ENCODE measurements at regions not wholly inside any gene's neighbourhood (a gene's known extent, or its start where the extent isn't known, plus 50 kb on each side); places are given as distances from the start of the nearest gene placed in this dataset.

GRCh38 chr16:79933603-79934002 is 333.1 kb upstream of the MAF start:
- H3K27ac ChIP-seq (ENCODE audit: low read length) = no peak overlapping the region
- BruUV-seq (replicated peaks) = no TSS peak
- ChIA-PET POLR2A (no interaction called here), CTCF (no interaction called here)
- no peaks in the 10 kb centered on the region for H3K27me3 ChIP-seq (ENCODE audit: control insufficient read depth, insufficient read depth, low read length)
- TF ChIP-seq POLR2AphosphoS5 (IDR thresholded peaks at IDR 0.05; ENCODE audit: low read depth, low read length) = no peak
- TF ChIP-seq SIN3A (IDR thresholded peaks at IDR 0.05; ENCODE audit: borderline replicate concordance, insufficient read depth, low read depth, low read length) = no peak
- no peak for TF ChIP-seq CTCF (IDR thresholded peaks at IDR 0.05)
- TF ChIP-seq TCF7L2 (IDR thresholded peaks at IDR 0.05; ENCODE audit: low read depth, low read length) = no peak
- TF ChIP-seq REST (IDR thresholded peaks at IDR 0.05; ENCODE audit: insufficient read depth in 1 of 2, low read depth in 2 of 2, low read length in 1 of 2) = no peak
- H3K4me3 ChIP-seq (ENCODE audit: low read depth in 2 of 2, low read length in 2 of 2) = no peak overlapping the region
- H3K36me3 ChIP-seq (ENCODE audit: control insufficient read depth, insufficient read depth, low read length) = no peaks in the 10 kb centered on the region
- no peak for DNase-seq (ENCODE audit: low read depth, low spot score)
- ATAC-seq = no peak
- intact Hi-C loops (cut with micrococcal nuclease; ENCODE audit: unreplicated experiment) = no loop called here
- no peaks in the 10 kb centered on the region for H3K4me1 ChIP-seq (ENCODE audit: control insufficient read depth, insufficient read depth, low read length)
- in situ Hi-C loops (cut with HindIII; ENCODE audit: low pct_unique_long_range_greater_than_20kb, low sequenced_read_pairs) = no loop called here
- no peaks in the 10 kb centered on the region for H3K9me3 ChIP-seq (ENCODE audit: control insufficient read depth, insufficient read depth, low read depth, low read length)

DNA sequence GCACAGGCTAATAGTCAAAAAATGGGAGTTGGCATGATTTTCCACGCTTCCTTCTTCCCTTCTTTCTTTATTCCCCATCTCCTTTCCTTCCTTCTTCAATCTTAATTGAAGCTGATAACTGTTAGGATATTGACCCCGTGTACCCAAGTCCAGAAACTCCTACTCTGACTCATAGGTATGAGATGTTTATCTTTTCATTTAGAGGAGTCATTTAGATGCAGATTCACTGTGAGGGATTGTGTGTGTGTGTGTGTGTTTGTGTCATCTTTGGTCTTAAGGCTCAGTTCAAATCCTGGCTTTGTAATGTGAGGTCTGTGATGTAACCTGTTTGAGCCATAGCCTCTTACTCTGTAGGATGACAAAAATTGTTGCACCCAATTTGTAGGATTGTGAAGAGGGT is 332.0 kb upstream of the MAF start:
- no peak for TF ChIP-seq SIN3A (IDR thresholded peaks at IDR 0.05; ENCODE audit: borderline replicate concordance, insufficient read depth, low read depth, low read length)
- no peak for TF ChIP-seq REST (IDR thresholded peaks at IDR 0.05; ENCODE audit: insufficient read depth in 1 of 2, low read depth in 2 of 2, low read length in 1 of 2)
- TF ChIP-seq POLR2AphosphoS5 (IDR thresholded peaks at IDR 0.05; ENCODE audit: low read depth, low read length) = no peak
- no peak for TF ChIP-seq TCF7L2 (IDR thresholded peaks at IDR 0.05; ENCODE audit: low read depth, low read length)
- TF ChIP-seq CTCF (IDR thresholded peaks at IDR 0.05) = no peak
- ChIA-PET POLR2A (no interaction called here), CTCF (no interaction called here)
- Histone ChIP-seq H3K27me3 (ENCODE audit: control insufficient read depth, insufficient read depth, low read length) (no peaks in the 10 kb centered on the region), H3K4me1 (ENCODE audit: control insufficient read depth, insufficient read depth, low read length) (no peaks in the 10 kb centered on the region), H3K4me3 (ENCODE audit: low read depth in 2 of 2, low read length in 2 of 2) (no peak overlapping the region), H3K27ac (ENCODE audit: low read length) (no peak overlapping the region), H3K36me3 (ENCODE audit: control insufficient read depth, insufficient read depth, low read length) (no peaks in the 10 kb centered on the region), H3K9me3 (ENCODE audit: control insufficient read depth, insufficient read depth, low read depth, low read length) (no peaks in the 10 kb centered on the region)
- in situ Hi-C loops (cut with HindIII; ENCODE audit: low pct_unique_long_range_greater_than_20kb, low sequenced_read_pairs) (no loop called here), intact Hi-C loops (cut with micrococcal nuclease; ENCODE audit: unreplicated experiment) (no loop called here)
- DNase-seq (ENCODE audit: low read depth, low spot score) = no peak
- no peak for ATAC-seq
- BruUV-seq (replicated peaks) = no TSS peak
